Peyer's patch (tissue), 4 donors: ENCODE measurements at regions not wholly inside any gene's neighbourhood (a gene's known extent, or its start where the extent isn't known, plus 50 kb on each side); places are given as distances from the start of the nearest gene placed in this dataset.

ENCODE experiments used
- CTCF ChIP-seq, 6 experiments: fragments of 450-650 bp in 4 of 6; fragments of 200-600 bp in 2 of 6; sonication (generic) in 1 of 6; IDR thresholded peaks; one replicate each; pipeline ENCODE4 v1.5.1; 2017 to 2019; ENCODE audit warnings: antibody characterized with exemption in 6 of 6, mild to moderate bottlenecking in 3 of 6, moderate library complexity in 1 of 6
- POLR2A ChIP-seq, 2 donors: fragments of 450-650 bp; IDR thresholded peaks; one replicate each; pipeline ENCODE4 v1.5.1; 2017; ENCODE audit warnings: antibody characterized with exemption in 2 of 2, mild to moderate bottlenecking in 2 of 2, moderate library complexity in 2 of 2

DNA sequence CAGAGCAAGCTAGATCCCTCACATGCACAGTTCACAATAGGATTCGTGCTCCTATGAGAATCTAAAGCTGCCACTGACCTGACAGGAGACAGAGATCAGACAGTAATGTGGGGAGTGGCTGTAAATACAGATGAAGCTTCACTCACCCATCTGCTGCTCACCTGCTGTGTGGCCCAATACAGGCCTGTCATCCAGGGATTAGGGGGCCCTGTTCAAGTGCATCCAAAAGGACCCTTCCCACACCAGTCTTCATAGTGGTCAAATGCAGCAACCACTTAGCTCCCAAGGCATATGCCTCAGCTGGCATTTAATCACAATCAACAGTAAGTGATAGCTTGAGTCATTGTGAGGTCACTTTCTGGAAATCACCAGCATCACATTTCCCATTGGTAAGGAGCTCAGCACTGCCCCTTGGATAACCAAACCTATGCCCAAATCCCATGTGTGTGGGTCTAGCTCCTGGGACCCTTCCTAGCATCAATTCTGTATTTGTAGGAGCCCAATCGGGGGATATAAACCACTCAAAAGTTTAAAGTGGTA is 65.6 kb downstream of the OR4C45 start:
- TF ChIP-seq CTCF (IDR thresholded peaks at IDR 0.05) = no peak
- no peak for TF ChIP-seq POLR2A (IDR thresholded peaks at IDR 0.05)
